ENCODE measurements at regions not wholly inside any gene's neighbourhood (a gene's known extent, or its start where the extent isn't known, plus 50 kb on each side); places are given as distances from the start of the nearest gene placed in this dataset.
A peak's percentile ranks its signal among the peaks of the same experiment; 100 is the strongest.

DNA sequence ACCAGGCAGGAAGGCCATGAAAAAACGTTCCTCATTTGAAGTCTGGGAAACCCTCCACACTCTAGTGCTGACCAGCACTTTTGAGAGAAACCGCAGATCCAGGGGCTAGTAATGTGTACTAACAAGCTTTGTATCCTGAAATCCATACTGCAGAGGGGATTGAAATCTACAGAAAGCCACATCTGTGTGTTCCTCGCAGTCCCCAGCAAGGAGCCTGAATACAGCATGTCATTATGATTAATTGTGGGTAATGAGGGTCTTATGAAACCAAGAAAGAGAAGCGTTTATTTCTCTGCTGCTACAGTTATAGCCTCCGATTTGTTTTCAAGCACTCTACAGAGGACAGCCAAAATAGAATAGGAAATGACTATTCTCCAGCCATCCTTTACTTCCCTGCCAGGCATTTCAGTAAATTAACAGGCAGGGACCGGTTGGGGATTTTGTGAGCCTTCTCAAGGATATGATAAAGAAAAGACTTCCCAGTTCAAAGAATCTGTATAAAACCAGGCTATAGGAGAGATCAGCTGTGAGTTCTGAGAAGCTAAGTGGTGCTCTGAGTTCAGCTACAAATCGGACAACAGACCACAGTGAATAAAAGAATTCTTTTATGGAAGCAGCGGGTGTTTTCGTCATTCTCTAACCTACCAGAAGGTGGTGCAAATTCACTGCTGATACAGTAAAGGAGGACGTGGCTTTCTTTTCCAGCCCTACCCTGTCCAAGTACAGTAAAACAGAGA is 133.4 kb downstream of the INSIG2 start:
- peak; percentile 77 for TF ChIP-seq CTCF (conservative IDR thresholded peaks at IDR 0.05; ENCODE audit: low read depth)

GRCh38 chr2:118219611-118220010 is 131.3 kb downstream of the INSIG2 start:
- ChIA-PET CTCF (interaction anchor here (0.7 kb wide), 1 partner anchor 448 kb away, joined by 3 read pairs; no protein-coding TSS in a partner anchor), POLR2A (ENCODE audit: low non-redundant PET) (no interaction called here)
- DNase-seq (ENCODE audit: low spot score), result no peak
- H3K27ac ChIP-seq, result no peak overlapping the region
- no peak for TF ChIP-seq CTCF (conservative IDR thresholded peaks at IDR 0.05; ENCODE audit: low read depth)

More for the DNA sequence above, 133.4 kb downstream of the INSIG2 start:
- ChIA-PET CTCF (interaction anchor here (0.6 to 4.3 kb wide), 13 partner anchors 10 to 650 kb away, joined by 3 to 28 read pairs (median 3); no protein-coding TSS in a partner anchor), POLR2A (ENCODE audit: low non-redundant PET) (no interaction called here)
- H3K27ac ChIP-seq, result no peak overlapping the region
- peak; percentile 65 for DNase-seq (ENCODE audit: low spot score)

- no peak overlapping the region for H3K27ac ChIP-seq
- no peak for DNase-seq (ENCODE audit: low spot score)
- no peak for TF ChIP-seq CTCF (conservative IDR thresholded peaks at IDR 0.05; ENCODE audit: low read depth)
- ChIA-PET CTCF (interaction anchor here (0.9 to 1.1 kb wide), 2 partner anchors 12 to 639 kb away, joined by 3 to 5 read pairs; no protein-coding TSS in a partner anchor), POLR2A (ENCODE audit: low non-redundant PET) (no interaction called here)
These were observed 128.0 kb downstream of the INSIG2 start for GRCh38 chr2:118216224-118216623.

- TF ChIP-seq CTCF (conservative IDR thresholded peaks at IDR 0.05; ENCODE audit: low read depth), result no peak
- H3K27ac ChIP-seq, result no peak overlapping the region
- ChIA-PET POLR2A (ENCODE audit: low non-redundant PET) (no interaction called here), CTCF (no interaction called here)
- DNase-seq (ENCODE audit: low spot score), result no peak
These were observed 121.5 kb downstream of the INSIG2 start for GRCh38 chr2:118209727-118210126.

- H3K27ac ChIP-seq, result no peak overlapping the region
- ChIA-PET CTCF (interaction anchor here (0.5 to 1.5 kb wide), 4 partner anchors 14 to 647 kb away, joined by 3 to 4 read pairs (median 3); no protein-coding TSS in a partner anchor), POLR2A (ENCODE audit: low non-redundant PET) (no interaction called here)
- DNase-seq (ENCODE audit: low spot score), result no peak
- TF ChIP-seq CTCF (conservative IDR thresholded peaks at IDR 0.05; ENCODE audit: low read depth), result no peak
These were observed 119.6 kb downstream of the INSIG2 start for GRCh38 chr2:118207889-118208288.

- no peak overlapping the region for H3K27ac ChIP-seq
These were observed 114.5 kb downstream of the INSIG2 start for GRCh38 chr2:118202707-118203303.

More at GRCh38 chr2:118202707-118203303, 114.5 kb downstream of the INSIG2 start:
- ChIA-PET CTCF (interaction anchor here (0.6 to 0.7 kb wide), 2 partner anchors 94 to 145 kb away, joined by 3 to 5 read pairs; no protein-coding TSS in a partner anchor), POLR2A (ENCODE audit: low non-redundant PET) (no interaction called here)
- TF ChIP-seq CTCF (conservative IDR thresholded peaks at IDR 0.05; ENCODE audit: low read depth), result peak; percentile 74
- DNase-seq (ENCODE audit: low spot score), result peak; percentile 48

Measured in RWPE1 (cell line).